ENCODE measurements at regions not wholly inside any gene's neighbourhood (a gene's known extent, or its start where the extent isn't known, plus 50 kb on each side); places are given as distances from the start of the nearest gene placed in this dataset.

DNA sequence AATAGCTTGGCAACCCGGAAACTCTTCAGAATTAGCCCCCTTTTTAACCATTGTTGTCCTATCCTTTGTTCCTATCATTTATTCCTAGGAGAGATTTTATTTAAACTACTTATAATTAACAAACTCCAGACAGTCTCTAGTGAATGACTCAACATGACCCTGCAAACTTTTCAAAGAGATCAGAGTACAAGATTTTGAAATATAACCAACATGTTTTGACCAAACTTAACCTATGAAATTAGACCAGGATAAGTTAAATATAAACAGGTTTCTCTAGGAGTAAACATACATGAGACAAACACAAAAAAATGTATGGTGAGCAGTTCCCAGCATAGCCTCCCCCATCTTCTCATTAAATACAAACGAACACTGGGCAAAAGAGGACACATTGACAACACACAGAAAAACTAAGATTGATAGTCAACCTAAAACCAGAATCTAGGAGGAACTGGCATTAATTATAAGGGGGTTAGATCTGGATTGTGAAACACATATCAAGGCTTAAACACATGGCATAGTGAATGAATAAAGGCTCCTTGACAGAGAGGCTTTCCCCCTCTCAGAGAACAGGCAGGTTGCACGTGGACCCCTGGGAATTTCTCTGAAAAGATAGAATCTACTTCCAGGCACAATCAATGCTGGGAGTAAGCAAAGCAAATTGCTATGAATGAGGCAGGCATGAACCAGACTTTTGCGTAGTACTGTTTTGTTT, 284.1 kb downstream of the IRS1 start:
- TF ChIP-seq, protein P1, sequence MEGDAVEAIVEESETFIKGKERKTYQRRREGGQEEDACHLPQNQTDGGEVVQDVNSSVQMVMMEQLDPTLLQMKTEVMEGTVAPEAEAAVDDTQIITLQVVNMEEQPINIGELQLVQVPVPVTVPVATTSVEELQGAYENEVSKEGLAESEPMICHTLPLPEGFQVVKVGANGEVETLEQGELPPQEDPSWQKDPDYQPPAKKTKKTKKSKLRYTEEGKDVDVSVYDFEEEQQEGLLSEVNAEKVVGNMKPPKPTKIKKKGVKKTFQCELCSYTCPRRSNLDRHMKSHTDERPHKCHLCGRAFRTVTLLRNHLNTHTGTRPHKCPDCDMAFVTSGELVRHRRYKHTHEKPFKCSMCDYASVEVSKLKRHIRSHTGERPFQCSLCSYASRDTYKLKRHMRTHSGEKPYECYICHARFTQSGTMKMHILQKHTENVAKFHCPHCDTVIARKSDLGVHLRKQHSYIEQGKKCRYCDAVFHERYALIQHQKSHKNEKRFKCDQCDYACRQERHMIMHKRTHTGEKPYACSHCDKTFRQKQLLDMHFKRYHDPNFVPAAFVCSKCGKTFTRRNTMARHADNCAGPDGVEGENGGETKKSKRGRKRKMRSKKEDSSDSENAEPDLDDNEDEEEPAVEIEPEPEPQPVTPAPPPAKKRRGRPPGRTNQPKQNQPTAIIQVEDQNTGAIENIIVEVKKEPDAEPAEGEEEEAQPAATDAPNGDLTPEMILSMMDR (IDR thresholded peaks at IDR 0.05; ENCODE audit: insufficient read depth, low read length, poor library complexity, severe bottlenecking) = no peak
- TF ChIP-seq EZH2phosphoT487 (conservative IDR thresholded peaks at IDR 0.05; ENCODE audit: low read length) = no peak
